ENCODE measurements at regions not wholly inside any gene's neighbourhood (a gene's known extent, or its start where the extent isn't known, plus 50 kb on each side); places are given as distances from the start of the nearest gene placed in this dataset.

- TF ChIP-seq, protein P1, sequence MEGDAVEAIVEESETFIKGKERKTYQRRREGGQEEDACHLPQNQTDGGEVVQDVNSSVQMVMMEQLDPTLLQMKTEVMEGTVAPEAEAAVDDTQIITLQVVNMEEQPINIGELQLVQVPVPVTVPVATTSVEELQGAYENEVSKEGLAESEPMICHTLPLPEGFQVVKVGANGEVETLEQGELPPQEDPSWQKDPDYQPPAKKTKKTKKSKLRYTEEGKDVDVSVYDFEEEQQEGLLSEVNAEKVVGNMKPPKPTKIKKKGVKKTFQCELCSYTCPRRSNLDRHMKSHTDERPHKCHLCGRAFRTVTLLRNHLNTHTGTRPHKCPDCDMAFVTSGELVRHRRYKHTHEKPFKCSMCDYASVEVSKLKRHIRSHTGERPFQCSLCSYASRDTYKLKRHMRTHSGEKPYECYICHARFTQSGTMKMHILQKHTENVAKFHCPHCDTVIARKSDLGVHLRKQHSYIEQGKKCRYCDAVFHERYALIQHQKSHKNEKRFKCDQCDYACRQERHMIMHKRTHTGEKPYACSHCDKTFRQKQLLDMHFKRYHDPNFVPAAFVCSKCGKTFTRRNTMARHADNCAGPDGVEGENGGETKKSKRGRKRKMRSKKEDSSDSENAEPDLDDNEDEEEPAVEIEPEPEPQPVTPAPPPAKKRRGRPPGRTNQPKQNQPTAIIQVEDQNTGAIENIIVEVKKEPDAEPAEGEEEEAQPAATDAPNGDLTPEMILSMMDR (IDR thresholded peaks at IDR 0.05; ENCODE audit: insufficient read depth, low read depth, low read length): no peak
- no peak for DNase-seq (ENCODE audit: low read depth)
- H3K4me3 ChIP-seq (ENCODE audit: low read depth, low read length): no peak overlapping the region
Measured at GRCh38 chr20:57843941-57844625, 134.3 kb upstream of the PMEPA1 start.

DNA sequence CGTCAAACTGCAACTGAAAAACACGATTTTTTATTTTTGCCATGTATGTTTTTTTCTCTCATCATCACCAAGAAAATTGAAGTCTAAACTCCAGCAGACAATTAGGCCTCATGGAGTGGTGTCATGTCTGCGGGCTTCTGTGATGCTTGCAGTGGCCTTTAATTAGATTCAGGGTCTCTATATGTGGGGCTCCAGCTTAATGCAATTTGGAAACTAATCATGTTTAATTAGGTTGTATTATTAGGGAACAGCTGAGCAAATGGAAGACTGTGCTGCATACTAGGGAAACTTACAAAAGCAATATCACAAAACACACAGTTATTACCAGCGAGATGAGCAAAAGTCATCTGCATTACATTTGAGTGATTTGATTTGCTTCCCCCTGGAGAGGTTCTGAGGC is 132.9 kb upstream of the PMEPA1 start:
- H3K4me3 ChIP-seq (ENCODE audit: low read depth, low read length): no peak overlapping the region
- TF ChIP-seq, protein P1 (IDR thresholded peaks at IDR 0.05; ENCODE audit: insufficient read depth, low read depth, low read length): no peak
- no peak for DNase-seq (ENCODE audit: low read depth)

GRCh38 chr20:57841297-57841866 is 131.6 kb upstream of the PMEPA1 start:
- no peak for DNase-seq (ENCODE audit: low read depth)
- TF ChIP-seq, protein P1 (IDR thresholded peaks at IDR 0.05; ENCODE audit: insufficient read depth, low read depth, low read length): no peak
- H3K4me3 ChIP-seq (ENCODE audit: low read depth, low read length): no peak overlapping the region

DNA sequence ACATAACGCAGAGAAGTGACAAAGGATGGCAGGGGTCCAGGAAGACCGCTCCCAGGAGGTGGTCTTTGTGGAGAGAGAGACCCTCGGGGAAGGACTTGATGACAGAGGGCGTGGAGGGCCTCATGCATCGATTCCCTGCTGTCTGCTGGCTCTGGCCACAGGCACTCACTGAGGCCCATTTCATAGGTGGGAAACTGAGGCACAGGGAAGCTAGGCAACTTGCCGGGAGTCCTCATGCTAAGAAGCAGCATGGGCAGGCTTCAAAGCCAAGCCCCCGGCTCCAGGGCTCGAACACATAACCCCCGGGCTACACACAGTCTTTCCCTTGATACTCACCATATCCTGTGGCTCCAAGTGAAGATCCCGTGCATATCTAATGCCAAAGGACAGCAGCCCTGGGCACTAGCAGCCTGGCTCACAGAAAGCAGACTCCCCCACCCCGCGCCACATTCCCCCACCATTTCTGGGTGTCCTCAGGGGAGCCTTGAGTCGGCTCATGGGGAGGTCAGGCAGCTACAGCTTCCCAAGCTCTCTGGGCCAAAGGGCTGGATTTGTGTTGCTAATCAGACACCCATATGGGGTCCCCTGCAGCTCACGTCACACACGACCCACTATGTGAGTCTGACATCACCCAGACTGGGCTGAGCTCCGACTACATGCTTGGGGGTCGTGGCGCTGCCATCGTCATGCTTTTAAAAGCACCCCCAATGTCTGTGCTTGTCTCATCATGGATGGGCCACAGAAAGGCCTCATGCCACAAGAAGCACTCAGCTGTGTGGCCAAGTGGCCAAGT is 130.9 kb upstream of the PMEPA1 start:
- TF ChIP-seq, protein P1 (IDR thresholded peaks at IDR 0.05; ENCODE audit: insufficient read depth, low read depth, low read length): no peak
- DNase-seq (ENCODE audit: low read depth): no peak
- no peak overlapping the region for H3K4me3 ChIP-seq (ENCODE audit: low read depth, low read length)

GRCh38 chr20:57840066-57840465 is 130.3 kb upstream of the PMEPA1 start:
- TF ChIP-seq, protein P1 (IDR thresholded peaks at IDR 0.05; ENCODE audit: insufficient read depth, low read depth, low read length): no peak
- no peak overlapping the region for H3K4me3 ChIP-seq (ENCODE audit: low read depth, low read length)
- no peak for DNase-seq (ENCODE audit: low read depth)

DNA sequence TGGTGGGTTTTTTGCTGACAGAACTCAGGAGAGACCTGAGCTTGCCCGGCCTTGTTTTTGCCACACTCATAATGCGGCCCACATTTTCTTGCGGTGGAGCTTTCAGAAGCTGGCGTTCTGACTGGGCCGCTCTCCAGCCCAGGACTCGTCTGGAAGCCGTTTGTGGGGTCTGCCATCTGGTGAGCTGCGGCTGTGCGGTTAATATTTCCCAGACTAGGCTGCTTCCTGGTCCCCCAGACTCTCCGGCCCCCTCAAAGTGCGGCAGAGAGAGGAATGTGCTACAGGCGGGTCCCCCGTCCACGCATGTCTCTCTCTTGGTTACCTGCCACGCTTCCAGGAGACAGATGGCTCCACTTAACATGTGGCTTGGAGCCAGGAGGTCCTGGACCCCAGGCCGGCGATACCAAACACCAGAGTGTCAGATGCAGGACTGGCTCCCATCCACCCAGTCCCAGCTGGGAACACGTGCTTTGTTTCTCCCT is 128.9 kb upstream of the PMEPA1 start:
- DNase-seq (ENCODE audit: low read depth): no peak
- no peak overlapping the region for H3K4me3 ChIP-seq (ENCODE audit: low read depth, low read length)
- TF ChIP-seq, protein P1 (IDR thresholded peaks at IDR 0.05; ENCODE audit: insufficient read depth, low read depth, low read length): no peak
